ENCODE measurements at regions not wholly inside any gene's neighbourhood (a gene's known extent, or its start where the extent isn't known, plus 50 kb on each side); places are given as distances from the start of the nearest gene placed in this dataset.

DNA sequence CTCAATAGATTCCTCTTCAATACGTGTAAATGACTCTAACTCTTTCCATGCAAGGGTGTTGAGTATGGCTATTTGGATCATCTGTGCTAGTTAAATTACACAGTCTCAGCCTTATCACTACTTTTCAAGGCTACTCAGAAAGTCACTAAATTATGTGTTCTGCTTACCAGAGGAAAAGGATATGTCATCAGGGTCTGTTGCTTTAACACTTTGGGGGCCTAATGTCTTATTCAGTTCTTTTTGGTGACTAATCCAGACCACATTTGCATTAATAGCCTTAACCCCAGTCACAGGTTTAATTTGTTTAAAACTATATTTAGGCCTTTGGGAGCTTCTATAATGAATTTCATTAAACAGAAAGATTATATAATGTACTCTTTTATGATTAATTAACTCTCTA is 649.3 kb downstream of the RPS29 start:
- intact Hi-C loops (cut with DNase I): no loop called here
- no peaks in the 10 kb centered on the region for H3K4me1 ChIP-seq
- H3K9me3 ChIP-seq: no peaks in the 10 kb centered on the region
- FAIRE-seq: no peak
- no peak overlapping the region for H3K4me3 ChIP-seq
- no peaks in the 10 kb centered on the region for H3K36me3 ChIP-seq
- ATAC-seq: no peak
- H3K27ac ChIP-seq: no peak overlapping the region
- TF ChIP-seq, protein P1, sequence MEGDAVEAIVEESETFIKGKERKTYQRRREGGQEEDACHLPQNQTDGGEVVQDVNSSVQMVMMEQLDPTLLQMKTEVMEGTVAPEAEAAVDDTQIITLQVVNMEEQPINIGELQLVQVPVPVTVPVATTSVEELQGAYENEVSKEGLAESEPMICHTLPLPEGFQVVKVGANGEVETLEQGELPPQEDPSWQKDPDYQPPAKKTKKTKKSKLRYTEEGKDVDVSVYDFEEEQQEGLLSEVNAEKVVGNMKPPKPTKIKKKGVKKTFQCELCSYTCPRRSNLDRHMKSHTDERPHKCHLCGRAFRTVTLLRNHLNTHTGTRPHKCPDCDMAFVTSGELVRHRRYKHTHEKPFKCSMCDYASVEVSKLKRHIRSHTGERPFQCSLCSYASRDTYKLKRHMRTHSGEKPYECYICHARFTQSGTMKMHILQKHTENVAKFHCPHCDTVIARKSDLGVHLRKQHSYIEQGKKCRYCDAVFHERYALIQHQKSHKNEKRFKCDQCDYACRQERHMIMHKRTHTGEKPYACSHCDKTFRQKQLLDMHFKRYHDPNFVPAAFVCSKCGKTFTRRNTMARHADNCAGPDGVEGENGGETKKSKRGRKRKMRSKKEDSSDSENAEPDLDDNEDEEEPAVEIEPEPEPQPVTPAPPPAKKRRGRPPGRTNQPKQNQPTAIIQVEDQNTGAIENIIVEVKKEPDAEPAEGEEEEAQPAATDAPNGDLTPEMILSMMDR (IDR thresholded peaks at IDR 0.05): no peak
- no peak for DNase-seq
- 7 to 19% methylated on average over 1 of the region's 1 CpG for WGBS, 2 donors
- no peaks in the 10 kb centered on the region for H3K27me3 ChIP-seq

DNA sequence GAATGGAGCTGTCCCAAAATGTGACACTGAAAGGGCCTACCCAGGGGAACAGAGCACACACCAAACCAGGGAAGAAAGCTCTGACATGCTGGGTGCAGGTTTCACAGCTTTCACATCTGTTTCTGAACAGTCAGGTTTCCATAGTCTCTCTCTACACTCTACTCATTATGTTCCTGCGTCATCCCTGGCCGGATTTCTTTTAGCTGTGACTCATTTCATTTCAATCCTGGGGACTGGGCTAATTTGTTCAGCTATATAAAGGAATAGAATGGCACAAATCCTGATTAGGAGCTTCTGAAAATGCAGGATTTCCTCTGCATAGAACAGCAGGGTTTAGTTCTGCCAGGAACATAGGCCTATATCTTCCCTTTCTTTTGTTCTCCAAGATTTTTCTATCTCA is 649.8 kb downstream of the RPS29 start:
- Histone ChIP-seq H3K9me3 (no peaks in the 10 kb centered on the region), H3K4me1 (no peaks in the 10 kb centered on the region), H3K27ac (no peak overlapping the region), H3K36me3 (no peaks in the 10 kb centered on the region), H3K4me3 (no peak overlapping the region), H3K27me3 (no peaks in the 10 kb centered on the region)
- intact Hi-C loops (cut with DNase I): no loop called here
- TF ChIP-seq, protein P1 (IDR thresholded peaks at IDR 0.05): no peak
- DNase-seq: no peak
- FAIRE-seq: no peak
- no peak for ATAC-seq
- WGBS, 2 donors: 48 to 73% methylated on average over 2 of the region's 2 CpGs

DNA sequence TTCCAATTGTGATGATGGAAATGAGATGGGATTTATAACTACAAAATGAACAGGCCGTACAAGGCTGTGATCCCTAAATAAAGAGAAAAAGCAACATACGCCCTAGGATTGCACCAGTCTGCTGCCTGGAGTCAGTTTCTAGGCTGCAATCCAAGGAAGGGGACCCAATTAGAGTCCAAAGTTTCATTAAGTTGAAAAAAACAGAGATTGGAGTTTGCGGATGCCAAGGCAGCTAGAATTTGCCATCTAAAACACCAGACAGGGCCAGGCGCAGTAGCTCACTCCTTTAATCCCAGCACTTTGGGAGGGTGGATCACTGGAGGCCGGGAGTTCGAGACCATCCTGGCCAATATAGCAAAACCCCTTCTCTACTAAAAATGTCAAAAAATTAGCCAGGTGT is 661.0 kb downstream of the RPS29 start:
- DNase-seq: no peak
- 69 to 82% methylated on average over 6 of the region's 6 CpGs for WGBS, 2 donors
- Histone ChIP-seq H3K4me1 (no peaks in the 10 kb centered on the region), H3K27me3 (no peaks in the 10 kb centered on the region), H3K36me3 (no peaks in the 10 kb centered on the region), H3K4me3 (no peak overlapping the region), H3K27ac (no peak overlapping the region), H3K9me3 (no peaks in the 10 kb centered on the region)
- intact Hi-C loops (cut with DNase I): no loop called here
- TF ChIP-seq, protein P1 (IDR thresholded peaks at IDR 0.05): no peak
- ATAC-seq: no peak
- no peak for FAIRE-seq

DNA sequence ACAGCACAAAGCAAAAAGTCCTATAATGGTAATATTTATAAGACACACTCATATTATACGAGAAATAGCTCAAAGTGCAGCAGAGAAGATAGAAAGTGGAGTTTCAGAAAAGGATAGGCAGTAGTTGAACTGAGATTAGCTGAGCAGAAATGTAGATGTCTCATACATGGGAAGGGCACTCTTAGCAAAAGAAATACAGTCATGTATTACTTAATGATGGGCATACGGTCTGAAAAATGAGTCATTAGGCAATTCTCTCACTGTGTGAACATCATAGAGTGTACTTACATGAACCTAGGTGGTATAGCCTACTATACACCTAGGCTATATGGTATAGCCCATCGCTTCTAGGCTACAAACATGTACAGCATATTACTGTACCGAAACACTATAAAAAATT is 671.3 kb downstream of the RPS29 start:
- intact Hi-C loops (cut with DNase I): no loop called here
- no peaks in the 10 kb centered on the region for H3K9me3 ChIP-seq
- no peak overlapping the region for H3K27ac ChIP-seq
- TF ChIP-seq, protein P1 (IDR thresholded peaks at IDR 0.05): no peak
- DNase-seq (no peak), ATAC-seq (no peak), FAIRE-seq (no peak)
- peaks cover 0 to 2% (median 0%) of the 10 kb centered on the region in 4 donors for H3K27me3 ChIP-seq
- H3K36me3 ChIP-seq: no peaks in the 10 kb centered on the region
- H3K4me1 ChIP-seq: no peaks in the 10 kb centered on the region
- H3K4me3 ChIP-seq: no peak overlapping the region
- 52 to 67% methylated on average over 4 of the region's 4 CpGs for WGBS, 2 donors

DNA sequence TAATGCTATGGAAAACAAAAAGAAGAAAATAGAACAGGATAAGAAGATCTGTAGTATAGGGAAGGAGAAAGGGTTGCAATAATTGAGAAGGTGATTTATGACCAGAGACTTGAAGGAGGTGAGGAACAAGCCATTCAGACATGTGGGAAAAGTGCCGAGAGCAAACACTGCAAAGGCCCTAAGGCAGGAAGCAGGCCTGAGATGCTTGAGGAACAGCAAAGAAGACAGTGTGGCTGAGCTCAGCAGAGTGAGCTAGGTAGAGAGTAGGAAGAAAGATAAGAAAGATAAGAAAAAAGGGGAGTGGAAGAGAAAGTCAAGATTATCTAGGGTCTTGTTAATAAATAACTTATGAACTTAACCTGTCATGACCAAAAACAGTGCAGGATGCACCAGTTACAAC is 671.8 kb downstream of the RPS29 start:
- Histone ChIP-seq H3K4me3 (no peak overlapping the region), H3K4me1 (no peaks in the 10 kb centered on the region), H3K27me3 (peaks cover 0 to 2% (median 0%) of the 10 kb centered on the region in 4 donors), H3K27ac (no peak overlapping the region), H3K36me3 (no peaks in the 10 kb centered on the region), H3K9me3 (no peaks in the 10 kb centered on the region)
- DNase-seq (no peak), ATAC-seq (no peak), FAIRE-seq (no peak)
- 19 to 52% methylated on average over 1 of the region's 1 CpG for whole genome bisulfite sequencing, 2 donors
- TF ChIP-seq, protein P1 (IDR thresholded peaks at IDR 0.05): no peak
- intact Hi-C loops (cut with DNase I): no loop called here

All from pancreas (tissue), 10 donors.